NCI-H146 (cell line): ENCODE measurements at regions not wholly inside any gene's neighbourhood (a gene's known extent, or its start where the extent isn't known, plus 50 kb on each side); places are given as distances from the start of the nearest gene placed in this dataset.
"Not testable (repeated sequence)": the region's sequence is repeated elsewhere in the genome, so short reads cannot be mapped to it uniquely, and the experiment has no call there.

Experiments
- DNase-seq: peaks from one replicate; lab custom pipeline; 2025; lab: John Stamatoyannopoulos, UW

GRCh38 chr6:71053475-71053874 lies 96.6 kb upstream of the B3GAT2 start:
- DNase-seq = no peak

GRCh38 chr6:71056656-71057055 lies 99.8 kb upstream of the B3GAT2 start:
- DNase-seq = no peak

- DNase-seq = no peak
These were observed 109.3 kb upstream of the B3GAT2 start for GRCh38 chr6:71066153-71066552.

GRCh38 chr6:71067816-71068215 lies 111.0 kb upstream of the B3GAT2 start:
- no peak for DNase-seq

- no peak for DNase-seq
These were observed 115.6 kb upstream of the B3GAT2 start for GRCh38 chr6:71072508-71072907.

- no peak for DNase-seq
These were observed 120.8 kb upstream of the B3GAT2 start for GRCh38 chr6:71077655-71078054.

GRCh38 chr6:71079677-71080076 lies 122.8 kb upstream of the B3GAT2 start:
- no peak for DNase-seq

- DNase-seq = no peak
These were observed 123.3 kb upstream of the B3GAT2 start for GRCh38 chr6:71080133-71080532.

GRCh38 chr6:71080826-71081225 lies 124.0 kb upstream of the B3GAT2 start:
- no peak for DNase-seq

GRCh38 chr6:71082033-71082650 lies 125.3 kb upstream of the B3GAT2 start:
- DNase-seq = no peak

GRCh38 chr6:71083308-71083820 lies 126.5 kb upstream of the B3GAT2 start:
- DNase-seq = no peak

GRCh38 chr6:71088166-71088565 lies 131.3 kb upstream of the B3GAT2 start:
- DNase-seq = no peak

- no peak for DNase-seq
These were observed 133.4 kb upstream of the B3GAT2 start for GRCh38 chr6:71090217-71090616.

- DNase-seq = no peak
These were observed 134.3 kb upstream of the B3GAT2 start for GRCh38 chr6:71091167-71091566.

GRCh38 chr6:71091956-71092355 lies 135.1 kb upstream of the B3GAT2 start:
- no peak for DNase-seq

GRCh38 chr6:71097264-71097663 lies 140.4 kb upstream of the B3GAT2 start:
- DNase-seq = not testable (repeated sequence)

GRCh38 chr6:71099649-71100048 lies 142.8 kb upstream of the B3GAT2 start:
- DNase-seq = no peak

GRCh38 chr6:71103130-71103529 lies 146.3 kb upstream of the B3GAT2 start:
- DNase-seq = no peak

GRCh38 chr6:71103641-71104040 lies 146.8 kb upstream of the B3GAT2 start:
- DNase-seq = no peak

- no peak for DNase-seq
These were observed 149.4 kb upstream of the B3GAT2 start for GRCh38 chr6:71106276-71106675.

- no peak for DNase-seq
These were observed 151.1 kb upstream of the B3GAT2 start for GRCh38 chr6:71107911-71108420.

GRCh38 chr6:71114544-71114943 lies 157.7 kb upstream of the B3GAT2 start:
- no peak for DNase-seq

GRCh38 chr6:71114986-71115385 lies 158.1 kb upstream of the B3GAT2 start:
- DNase-seq = no peak

GRCh38 chr6:71119560-71119959 lies 162.7 kb upstream of the B3GAT2 start:
- no peak for DNase-seq
